ENCODE measurements at regions not wholly inside any gene's neighbourhood (a gene's known extent, or its start where the extent isn't known, plus 50 kb on each side); places are given as distances from the start of the nearest gene placed in this dataset.

GRCh38 chr2:156132130-156132529 lies 200.4 kb downstream of the NR4A2 start:
- DNase-seq (ENCODE audit: low read depth), result no peak
- no peak for TF ChIP-seq MAX (IDR thresholded peaks at IDR 0.05; ENCODE audit: low read depth, low read length)
- H3K4me3 ChIP-seq (ENCODE audit: low read depth, low read length), result no peak overlapping the region

- no peak for DNase-seq (ENCODE audit: low read depth)
- H3K4me3 ChIP-seq (ENCODE audit: low read depth, low read length), result no peak overlapping the region
- TF ChIP-seq CTCF (IDR thresholded peaks at IDR 0.05; ENCODE audit: low read depth, low read length) (peak; percentile 14), MAX (IDR thresholded peaks at IDR 0.05; ENCODE audit: low read depth, low read length) (no peak), POLR2A (IDR thresholded peaks at IDR 0.05; ENCODE audit: extremely low read depth, insufficient read length) (no peak)
Observed at GRCh38 chr2:156129227-156129626, 203.3 kb downstream of the NR4A2 start.

GRCh38 chr2:156125018-156125417 lies 207.5 kb downstream of the NR4A2 start:
- no peak overlapping the region for H3K4me3 ChIP-seq (ENCODE audit: low read depth, low read length)
- no peak for DNase-seq (ENCODE audit: low read depth)
- TF ChIP-seq CTCF (IDR thresholded peaks at IDR 0.05; ENCODE audit: low read depth, low read length), result no peak
- no peak for TF ChIP-seq POLR2A (IDR thresholded peaks at IDR 0.05; ENCODE audit: extremely low read depth, insufficient read length)
- TF ChIP-seq MYC (IDR thresholded peaks at IDR 0.05; ENCODE audit: low read depth, low read length), result no peak
- no peak for TF ChIP-seq MAX (IDR thresholded peaks at IDR 0.05; ENCODE audit: low read depth, low read length)

- TF ChIP-seq CTCF (IDR thresholded peaks at IDR 0.05; ENCODE audit: low read depth, low read length) (no peak), MYC (IDR thresholded peaks at IDR 0.05; ENCODE audit: low read depth, low read length) (no peak), POLR2A (IDR thresholded peaks at IDR 0.05; ENCODE audit: extremely low read depth, insufficient read length) (no peak), MAX (IDR thresholded peaks at IDR 0.05; ENCODE audit: low read depth, low read length) (no peak)
- no peak overlapping the region for H3K4me3 ChIP-seq (ENCODE audit: low read depth, low read length)
- no peak for DNase-seq (ENCODE audit: low read depth)
Observed at GRCh38 chr2:156124458-156124857, 208.1 kb downstream of the NR4A2 start.

GRCh38 chr2:156118753-156119416 lies 213.6 kb downstream of the NR4A2 start:
- DNase-seq (ENCODE audit: low read depth), result no peak
- no peak for TF ChIP-seq POLR2A (IDR thresholded peaks at IDR 0.05; ENCODE audit: extremely low read depth, insufficient read length)
- no peak for TF ChIP-seq MAX (IDR thresholded peaks at IDR 0.05; ENCODE audit: low read depth, low read length)
- no peak for TF ChIP-seq MYC (IDR thresholded peaks at IDR 0.05; ENCODE audit: low read depth, low read length)
- TF ChIP-seq CTCF (IDR thresholded peaks at IDR 0.05; ENCODE audit: low read depth, low read length), result no peak
- H3K4me3 ChIP-seq (ENCODE audit: low read depth, low read length), result no peak overlapping the region

- TF ChIP-seq POLR2A (IDR thresholded peaks at IDR 0.05; ENCODE audit: extremely low read depth, insufficient read length), result no peak
- TF ChIP-seq MAX (IDR thresholded peaks at IDR 0.05; ENCODE audit: low read depth, low read length), result no peak
- no peak for TF ChIP-seq CTCF (IDR thresholded peaks at IDR 0.05; ENCODE audit: low read depth, low read length)
- no peak for TF ChIP-seq MYC (IDR thresholded peaks at IDR 0.05; ENCODE audit: low read depth, low read length)
- no peak for DNase-seq (ENCODE audit: low read depth)
- no peak overlapping the region for H3K4me3 ChIP-seq (ENCODE audit: low read depth, low read length)
Observed at GRCh38 chr2:156116113-156116512, 216.4 kb downstream of the NR4A2 start.

Data from NB4 (cell line).